DOHH2 (cell line): ENCODE measurements at regions not wholly inside any gene's neighbourhood (a gene's known extent, or its start where the extent isn't known, plus 50 kb on each side); places are given as distances from the start of the nearest gene placed in this dataset.

Source experiments
- H3F3A ChIP-seq: fragments of 200-600 bp; sonication (generic), shearing (Covaris generic); 2 replicates; pipeline ENCODE4 v1.6.0; 2016; ENCODE audit warnings: antibody characterized with exemption, mild to moderate bottlenecking; ENCODE audit not compliant: control insufficient read depth, insufficient read depth
- H3K27ac ChIP-seq: fragments of 200-600 bp; sonication (generic); 2 replicates; pipeline ENCODE4 v1.5.1; 2014; ENCODE audit warnings: low read depth, mild to moderate bottlenecking, low read length, moderate library complexity
- H3K27me3 ChIP-seq: fragments of 200-600 bp; sonication (generic); 2 replicates; pipeline ENCODE4 v1.6.1; 2014; ENCODE audit warnings: mild to moderate bottlenecking, low read length, mixed read lengths; ENCODE audit not compliant: control insufficient read depth
- H3K36me3 ChIP-seq: fragments of 200-600 bp; sonication (generic); 2 replicates; pipeline ENCODE4 v1.6.1; 2014; ENCODE audit warnings: mild to moderate bottlenecking, low read length, moderate library complexity, mixed read lengths; ENCODE audit not compliant: control insufficient read depth
- H3K4me1 ChIP-seq: fragments of 200-600 bp; sonication (generic); 2 replicates; pipeline ENCODE4 v1.6.1; 2014; ENCODE audit warnings: mild to moderate bottlenecking, low read length, mixed read lengths; ENCODE audit not compliant: control insufficient read depth
- H3K4me2 ChIP-seq: fragments of 200-600 bp; sonication (generic); 2 replicates; pipeline ENCODE4 v1.6.0; 2014; ENCODE audit warnings: mild to moderate bottlenecking, low read length, moderate library complexity
- H3K4me3 ChIP-seq: fragments of 200-600 bp; sonication (generic); 2 replicates; pipeline ENCODE4 v1.5.1; 2014; ENCODE audit warnings: mild to moderate bottlenecking, low read length, mixed read lengths
- H3K79me2 ChIP-seq: fragments of 200-600 bp; sonication (generic); 2 replicates; pipeline ENCODE4 v1.6.1; 2014; ENCODE audit warnings: mild to moderate bottlenecking, low read length, mixed read lengths; ENCODE audit not compliant: control insufficient read depth
- H3K9me2 ChIP-seq: fragments of 200-600 bp; sonication (generic); replicated peaks from 2 replicates; pipeline ENCODE4 v1.6.1; 2014; ENCODE audit warnings: mild to moderate bottlenecking, low read length, mixed read lengths; ENCODE audit not compliant: control insufficient read depth
- H3K9me3 ChIP-seq: fragments of 200-600 bp; sonication (generic); 2 replicates; pipeline ENCODE4 v1.6.1; 2014; ENCODE audit warnings: antibody characterized with exemption, low read length, mixed read lengths; ENCODE audit not compliant: control insufficient read depth, insufficient read depth
- H4K20me1 ChIP-seq: fragments of 200-600 bp; sonication (generic); 2 replicates; pipeline ENCODE4 v1.6.0; 2014; ENCODE audit warnings: low read depth, mild to moderate bottlenecking, antibody characterized with exemption, low read length, moderate library complexity; ENCODE audit not compliant: control insufficient read depth, insufficient read depth
- EZH2phosphoT487 ChIP-seq: fragments of 200-600 bp; sonication (generic); IDR thresholded peaks from 2 replicates; pipeline ENCODE4 v1.6.1; 2017; ENCODE audit warnings: borderline replicate concordance, mild to moderate bottlenecking, antibody characterized with exemption, low read length, moderate library complexity, mixed read lengths
- TF ChIP-seq, protein P1 (sequence below): fragments of 200-600 bp; sonication (generic); IDR thresholded peaks from one replicate; pipeline ENCODE4 v1.5.1; 2014; ENCODE audit warnings: antibody characterized with exemption, mild to moderate bottlenecking, low read depth, low read length; ENCODE audit not compliant: poor library complexity, severe bottlenecking

DNA sequence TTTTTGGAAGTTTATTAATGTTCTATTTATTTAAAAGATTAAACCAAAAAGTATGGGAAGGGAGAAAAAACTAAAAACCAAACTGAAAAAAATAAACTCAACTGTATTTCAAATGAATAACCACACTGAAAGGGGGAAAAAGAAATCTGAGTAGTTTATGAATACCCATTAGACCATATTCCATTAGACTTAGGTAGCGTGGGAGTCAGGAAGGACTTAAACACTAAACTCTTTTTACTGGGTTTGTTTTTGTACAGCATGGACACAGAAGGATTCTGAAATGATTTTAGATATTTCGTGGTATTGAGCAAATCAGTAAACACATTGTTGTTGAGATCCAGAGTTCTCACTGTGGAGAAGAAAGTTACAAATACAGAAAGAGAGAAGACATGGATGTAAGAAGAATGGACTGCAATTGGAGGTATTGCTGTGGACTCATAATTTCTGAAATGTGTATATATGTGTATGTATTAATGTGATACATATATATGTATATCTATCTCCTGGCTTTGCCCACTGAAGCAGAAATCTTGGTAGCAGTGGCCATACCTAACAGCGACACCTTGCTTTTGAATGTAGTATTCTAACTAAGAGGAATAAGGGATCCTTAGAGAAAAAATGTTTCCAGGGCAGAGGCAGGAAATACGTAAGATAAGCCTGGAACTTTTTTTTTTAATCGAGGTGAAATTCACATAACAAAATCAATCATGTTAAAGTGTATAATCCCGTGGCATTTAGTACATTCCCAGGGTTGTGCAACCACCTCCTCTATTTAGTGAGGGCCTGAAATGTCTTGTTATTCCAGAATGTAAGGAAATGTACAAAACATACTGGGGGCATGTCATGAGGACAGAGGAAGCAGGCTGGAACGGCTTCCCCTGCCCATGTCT is 228.8 kb downstream of the SMARCA2 start:
- TF ChIP-seq, protein P1, sequence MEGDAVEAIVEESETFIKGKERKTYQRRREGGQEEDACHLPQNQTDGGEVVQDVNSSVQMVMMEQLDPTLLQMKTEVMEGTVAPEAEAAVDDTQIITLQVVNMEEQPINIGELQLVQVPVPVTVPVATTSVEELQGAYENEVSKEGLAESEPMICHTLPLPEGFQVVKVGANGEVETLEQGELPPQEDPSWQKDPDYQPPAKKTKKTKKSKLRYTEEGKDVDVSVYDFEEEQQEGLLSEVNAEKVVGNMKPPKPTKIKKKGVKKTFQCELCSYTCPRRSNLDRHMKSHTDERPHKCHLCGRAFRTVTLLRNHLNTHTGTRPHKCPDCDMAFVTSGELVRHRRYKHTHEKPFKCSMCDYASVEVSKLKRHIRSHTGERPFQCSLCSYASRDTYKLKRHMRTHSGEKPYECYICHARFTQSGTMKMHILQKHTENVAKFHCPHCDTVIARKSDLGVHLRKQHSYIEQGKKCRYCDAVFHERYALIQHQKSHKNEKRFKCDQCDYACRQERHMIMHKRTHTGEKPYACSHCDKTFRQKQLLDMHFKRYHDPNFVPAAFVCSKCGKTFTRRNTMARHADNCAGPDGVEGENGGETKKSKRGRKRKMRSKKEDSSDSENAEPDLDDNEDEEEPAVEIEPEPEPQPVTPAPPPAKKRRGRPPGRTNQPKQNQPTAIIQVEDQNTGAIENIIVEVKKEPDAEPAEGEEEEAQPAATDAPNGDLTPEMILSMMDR, result no peak
- no peak for TF ChIP-seq EZH2phosphoT487
- Histone ChIP-seq H3F3A (no peaks in the 10 kb centered on the region; the same call in 1 of the 2 replicates), H3K9me3 (no peaks in the 10 kb centered on the region), H3K4me2 (no peak overlapping the region), H3K9me2 (no peaks in the 10 kb centered on the region), H3K4me3 (no peak overlapping the region), H3K36me3 (no peaks in the 10 kb centered on the region), H3K27ac (no peak overlapping the region), H3K4me1 (peaks cover 26% of the 10 kb centered on the region), H3K27me3 (no peaks in the 10 kb centered on the region), H3K79me2 (no peaks in the 10 kb centered on the region), H4K20me1 (no peaks in the 10 kb centered on the region)

DNA sequence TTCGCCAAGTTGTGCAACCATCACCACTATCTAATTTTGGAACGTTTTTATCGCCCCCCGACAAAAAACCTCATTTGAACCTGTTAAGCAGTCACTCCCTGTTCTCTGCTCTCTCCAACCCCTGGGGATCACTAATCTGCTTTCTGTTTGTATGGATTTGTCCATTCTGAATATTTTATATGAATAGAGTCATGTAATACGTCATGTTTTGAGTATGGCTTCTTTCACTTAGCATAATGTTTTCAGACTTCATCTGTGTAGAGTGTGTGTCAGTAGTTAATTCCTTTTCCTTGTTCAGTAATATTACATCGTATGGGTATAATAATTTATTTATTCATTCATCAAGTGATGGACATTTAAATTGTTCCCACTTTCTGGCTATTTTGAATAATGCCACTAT is 232.2 kb downstream of the SMARCA2 start:
- H3K27me3 ChIP-seq, result no peaks in the 10 kb centered on the region
- TF ChIP-seq, protein P1, result no peak
- no peak for TF ChIP-seq EZH2phosphoT487
- H3K9me2 ChIP-seq, result no peaks in the 10 kb centered on the region

DNA sequence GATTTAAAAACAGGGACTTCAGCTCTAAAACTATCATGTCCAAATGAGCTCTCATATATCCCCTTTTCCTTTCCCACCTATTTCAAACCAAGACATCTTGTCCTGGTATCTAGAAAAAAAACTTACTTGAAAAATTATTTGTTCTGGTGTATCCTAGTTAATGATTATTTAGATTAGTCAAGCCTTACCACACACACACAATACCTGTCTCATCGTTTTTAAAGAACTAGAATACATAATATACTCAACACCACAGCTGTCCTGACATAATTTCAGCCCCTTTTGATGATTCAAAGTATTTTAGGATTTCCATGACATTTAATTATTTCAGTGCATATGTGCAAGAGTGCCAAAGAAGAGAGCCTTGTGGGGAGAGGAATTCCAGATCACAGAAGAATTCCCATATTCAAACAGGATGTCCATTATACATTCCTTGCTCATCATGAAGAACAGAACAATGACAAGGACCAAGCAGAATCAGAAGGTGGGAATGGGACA is 233.7 kb downstream of the SMARCA2 start:
- Histone ChIP-seq H3K4me3 (no peak overlapping the region), H3K4me2 (no peak overlapping the region), H4K20me1 (no peaks in the 10 kb centered on the region), H3K27me3 (no peaks in the 10 kb centered on the region), H3K4me1 (peaks cover 17% of the 10 kb centered on the region), H3F3A (no peaks in the 10 kb centered on the region; the same call in 1 of the 2 replicates), H3K27ac (no peak overlapping the region), H3K36me3 (no peaks in the 10 kb centered on the region), H3K79me2 (no peaks in the 10 kb centered on the region), H3K9me2 (no peaks in the 10 kb centered on the region), H3K9me3 (no peaks in the 10 kb centered on the region)
- TF ChIP-seq EZH2phosphoT487, result no peak
- TF ChIP-seq, protein P1, result no peak

More for the DNA sequence above, 232.2 kb downstream of the SMARCA2 start:
- Histone ChIP-seq H3K9me3 (no peaks in the 10 kb centered on the region), H3K4me1 (peaks cover 16% of the 10 kb centered on the region), H3K4me2 (no peak overlapping the region), H3F3A (no peaks in the 10 kb centered on the region; the same call in 1 of the 2 replicates), H3K79me2 (no peaks in the 10 kb centered on the region), H4K20me1 (no peaks in the 10 kb centered on the region), H3K27ac (no peak overlapping the region), H3K4me3 (no peak overlapping the region), H3K36me3 (no peaks in the 10 kb centered on the region)
